Vagina (tissue), 2 donors: ENCODE measurements at regions not wholly inside any gene's neighbourhood (a gene's known extent, or its start where the extent isn't known, plus 50 kb on each side); places are given as distances from the start of the nearest gene placed in this dataset.

ENCODE experiments used
- DNase-seq, 2 donors: peaks; one replicate each; pipeline ENCODE4 v3.0.0-alpha.2; 2017; ENCODE audit errors: extremely low spot score in 2 of 2
- H3K27ac ChIP-seq: fragments of 200-600 bp; sonication (generic); one replicate; pipeline ENCODE4 v1.5.1; 2019
- H3K27me3 ChIP-seq: fragments of 200-600 bp; sonication (generic); one replicate; pipeline ENCODE4 v1.5.1; 2019
- H3K36me3 ChIP-seq, 2 donors: fragments of 200-600 bp; sonication (generic); one replicate each; pipeline ENCODE4 v1.5.1; 2017 to 2019
- H3K4me1 ChIP-seq: fragments of 200-600 bp; sonication (generic); one replicate; pipeline ENCODE4 v1.5.1; 2019
- H3K4me3 ChIP-seq, 2 donors: fragments of 200-600 bp; sonication (generic); 1 replicate in 1 of 2; 2 replicates in 1 of 2; pipeline ENCODE4 v1.5.1; 2016 to 2019
- H3K9me3 ChIP-seq: fragments of 200-600 bp; sonication (generic); one replicate; pipeline ENCODE4 v1.5.1; 2019
- CTCF ChIP-seq, 3 experiments: fragments of 450-650 bp in 2 of 3; fragments of 200-600 bp in 1 of 3; sonication (generic) in 1 of 3; IDR thresholded peaks; one replicate each; pipeline ENCODE4 v1.5.1; 2017 to 2019; ENCODE audit warnings: antibody characterized with exemption in 3 of 3, mild to moderate bottlenecking in 2 of 3, moderate library complexity in 2 of 3
- POLR2A ChIP-seq, 2 donors: fragments of 450-650 bp; IDR thresholded peaks; one replicate each; pipeline ENCODE4 v1.6.1; 2017; ENCODE audit warnings: antibody characterized with exemption in 2 of 2, mild to moderate bottlenecking in 2 of 2, moderate library complexity in 2 of 2
- POLR2AphosphoS5 ChIP-seq, 2 donors: sonication (generic); formaldehyde crosslinking; IDR thresholded peaks; one replicate each; pipeline ENCODE4 v1.9.0; 2017; ENCODE audit warnings: antibody characterized with exemption in 2 of 2, mild to moderate bottlenecking in 2 of 2, low read depth in 1 of 2; ENCODE audit not compliant: insufficient read depth in 1 of 2
- intact Hi-C: fragments of 100-400 bp; cut with DNase I; formaldehyde crosslinking; loops from one replicate; pipeline ENCODE4 v1.15.1; 2023

GRCh38 chr11:70643642-70644041, 245.3 kb downstream of the CTTN start:
- TF ChIP-seq POLR2A (IDR thresholded peaks at IDR 0.05) (no peak), POLR2AphosphoS5 (IDR thresholded peaks at IDR 0.05; ENCODE audit: insufficient read depth in 1 of 2, low read depth in 1 of 2) (no peak), CTCF (IDR thresholded peaks at IDR 0.05) (no peak)
- Histone ChIP-seq H3K27ac (no peak overlapping the region), H3K27me3 (no peaks in the 10 kb centered on the region), H3K9me3 (no peaks in the 10 kb centered on the region), H3K4me1 (no peaks in the 10 kb centered on the region), H3K4me3 (no peak overlapping the region), H3K36me3 (no peaks in the 10 kb centered on the region)
- intact Hi-C loops, result loop anchor here (10.0 kb wide), 1 partner anchor 61 kb away; no protein-coding TSS in a partner anchor
- DNase-seq, result no peak

- no peak for DNase-seq
- H3K4me3 ChIP-seq, result no peak overlapping the region
- intact Hi-C loops, result loop anchor here (10.0 kb wide), 1 partner anchor 60 kb away; no protein-coding TSS in a partner anchor
- no peak overlapping the region for H3K27ac ChIP-seq
- no peaks in the 10 kb centered on the region for H3K9me3 ChIP-seq
- H3K27me3 ChIP-seq, result no peaks in the 10 kb centered on the region
- no peaks in the 10 kb centered on the region for H3K36me3 ChIP-seq
- no peak for TF ChIP-seq POLR2A (IDR thresholded peaks at IDR 0.05)
- no peaks in the 10 kb centered on the region for H3K4me1 ChIP-seq
Measured at GRCh38 chr11:70644343-70645060, 246.2 kb downstream of the CTTN start.

GRCh38 chr11:70645537-70645936, 247.2 kb downstream of the CTTN start:
- H3K27me3 ChIP-seq, result no peaks in the 10 kb centered on the region
- H3K27ac ChIP-seq, result no peak overlapping the region
- H3K36me3 ChIP-seq, result no peaks in the 10 kb centered on the region
- TF ChIP-seq CTCF (IDR thresholded peaks at IDR 0.05) (no peak), POLR2AphosphoS5 (IDR thresholded peaks at IDR 0.05; ENCODE audit: insufficient read depth in 1 of 2, low read depth in 1 of 2) (no peak), POLR2A (IDR thresholded peaks at IDR 0.05) (no peak)
- H3K4me3 ChIP-seq, result no peak overlapping the region
- H3K4me1 ChIP-seq, result no peaks in the 10 kb centered on the region
- no peak for DNase-seq
- no peaks in the 10 kb centered on the region for H3K9me3 ChIP-seq
- intact Hi-C loops, result loop anchor here (10.0 kb wide), 1 partner anchor 59 kb away; no protein-coding TSS in a partner anchor

- no peaks in the 10 kb centered on the region for H3K4me1 ChIP-seq
- H3K27me3 ChIP-seq, result no peaks in the 10 kb centered on the region
- no peaks in the 10 kb centered on the region for H3K36me3 ChIP-seq
- no peak overlapping the region for H3K27ac ChIP-seq
- TF ChIP-seq POLR2A (IDR thresholded peaks at IDR 0.05) (no peak), CTCF (IDR thresholded peaks at IDR 0.05) (no peak), POLR2AphosphoS5 (IDR thresholded peaks at IDR 0.05; ENCODE audit: insufficient read depth in 1 of 2, low read depth in 1 of 2) (no peak)
- intact Hi-C loops, result loop anchor here (10.0 kb wide), 1 partner anchor 58 kb away; no protein-coding TSS in a partner anchor
- DNase-seq, result no peak
- H3K4me3 ChIP-seq, result no peak overlapping the region
- no peaks in the 10 kb centered on the region for H3K9me3 ChIP-seq
Measured at GRCh38 chr11:70646272-70647049, 248.1 kb downstream of the CTTN start.

GRCh38 chr11:70647188-70648166, 249.1 kb downstream of the CTTN start:
- TF ChIP-seq POLR2A (IDR thresholded peaks at IDR 0.05) (no peak), POLR2AphosphoS5 (IDR thresholded peaks at IDR 0.05; ENCODE audit: insufficient read depth in 1 of 2, low read depth in 1 of 2) (no peak), CTCF (IDR thresholded peaks at IDR 0.05) (no peak)
- no peaks in the 10 kb centered on the region for H3K27me3 ChIP-seq
- H3K4me3 ChIP-seq, result no peak overlapping the region
- DNase-seq, result no peak
- H3K36me3 ChIP-seq, result no peaks in the 10 kb centered on the region
- no peak overlapping the region for H3K27ac ChIP-seq
- H3K9me3 ChIP-seq, result no peaks in the 10 kb centered on the region
- H3K4me1 ChIP-seq, result no peaks in the 10 kb centered on the region
- intact Hi-C loops, result loop anchor here (10.0 kb wide), 1 partner anchor 57 kb away; no protein-coding TSS in a partner anchor
